ENCODE measurements at regions not wholly inside any gene's neighbourhood (a gene's known extent, or its start where the extent isn't known, plus 50 kb on each side); places are given as distances from the start of the nearest gene placed in this dataset.

DNA sequence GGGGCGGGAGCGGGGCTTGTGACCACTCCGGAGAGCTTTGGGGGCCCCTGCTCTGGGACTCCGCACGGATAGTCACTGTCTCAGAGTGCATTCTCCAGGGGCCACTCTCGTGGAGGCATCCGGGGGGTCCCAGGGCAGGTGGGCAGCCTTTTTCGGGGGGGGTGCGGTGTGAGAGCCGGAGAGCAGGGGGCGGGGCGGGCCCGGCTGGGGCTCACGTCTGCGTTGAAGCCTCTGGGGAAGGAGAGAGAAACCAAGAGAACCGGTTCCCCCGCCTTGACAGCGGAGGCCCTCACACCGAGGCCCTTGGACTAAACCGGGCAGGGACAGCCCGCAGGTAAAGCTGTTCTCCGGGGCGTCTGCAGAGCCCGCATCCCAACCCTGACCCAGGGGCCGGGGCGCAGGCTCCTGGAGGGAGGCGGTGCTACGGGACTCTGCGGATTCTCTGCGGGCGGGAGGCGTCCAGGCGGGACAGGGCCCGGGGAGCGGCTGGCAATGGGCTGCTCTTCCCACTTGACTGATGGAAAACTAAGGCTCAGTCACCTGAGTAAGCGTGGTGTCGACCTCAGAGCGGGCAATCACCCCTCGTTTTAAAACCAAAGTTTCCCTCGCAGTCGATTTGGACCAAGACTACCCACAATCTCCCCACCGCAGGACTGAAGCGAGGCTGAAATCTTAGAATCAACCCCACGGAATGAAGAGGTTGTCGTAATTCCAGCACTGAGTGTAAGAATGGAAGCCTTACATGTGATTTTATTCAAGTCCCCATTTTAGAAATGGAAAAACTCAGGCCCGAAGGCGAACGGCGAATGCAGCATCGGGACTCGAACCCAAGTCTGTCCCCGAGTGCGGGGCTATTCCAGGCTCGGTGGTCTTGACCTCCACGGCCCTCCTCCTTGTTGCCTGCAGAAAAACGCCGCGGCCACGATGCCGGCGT lies 49.6 kb upstream of the AMZ2 start:
- TF ChIP-seq, protein P1, sequence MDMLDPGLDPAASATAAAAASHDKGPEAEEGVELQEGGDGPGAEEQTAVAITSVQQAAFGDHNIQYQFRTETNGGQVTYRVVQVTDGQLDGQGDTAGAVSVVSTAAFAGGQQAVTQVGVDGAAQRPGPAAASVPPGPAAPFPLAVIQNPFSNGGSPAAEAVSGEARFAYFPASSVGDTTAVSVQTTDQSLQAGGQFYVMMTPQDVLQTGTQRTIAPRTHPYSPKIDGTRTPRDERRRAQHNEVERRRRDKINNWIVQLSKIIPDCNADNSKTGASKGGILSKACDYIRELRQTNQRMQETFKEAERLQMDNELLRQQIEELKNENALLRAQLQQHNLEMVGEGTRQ (IDR thresholded peaks at IDR 0.05; ENCODE audit: low read depth, low read length): no peak
- TF ChIP-seq, protein P1 (CRISPR knock-in tag; IDR thresholded peaks at IDR 0.05; ENCODE audit: borderline replicate concordance): no peak
- TF ChIP-seq ZNF839 (CRISPR knock-in tag; IDR thresholded peaks at IDR 0.05; ENCODE audit: borderline replicate concordance) (no peak), MTF1 (CRISPR knock-in tag; IDR thresholded peaks at IDR 0.05) (no peak), MYC (CRISPR knock-in tag; IDR thresholded peaks at IDR 0.05; ENCODE audit: borderline replicate concordance) (no peak), SPEN (CRISPR knock-in tag; IDR thresholded peaks at IDR 0.05; ENCODE audit: low read depth) (no peak), CREM (IDR thresholded peaks at IDR 0.05) (no peak), CREM (CRISPR knock-in tag; IDR thresholded peaks at IDR 0.05) (no peak), RBAK (CRISPR knock-in tag; IDR thresholded peaks at IDR 0.05) (no peak), SETDB1 (CRISPR knock-in tag; IDR thresholded peaks at IDR 0.05; ENCODE audit: borderline replicate concordance) (no peak), ATF7 (IDR thresholded peaks at IDR 0.05) (no peak), ATF7 (CRISPR knock-in tag; IDR thresholded peaks at IDR 0.05) (no peak), ZNF253 (CRISPR knock-in tag; IDR thresholded peaks at IDR 0.05; ENCODE audit: borderline replicate concordance) (no peak)

Data from HepG2 (cell line).